Fibroblast of villous mesenchyme (primary cell): ENCODE measurements at regions not wholly inside any gene's neighbourhood (a gene's known extent, or its start where the extent isn't known, plus 50 kb on each side); places are given as distances from the start of the nearest gene placed in this dataset.
A peak's percentile ranks its signal among the peaks of the same experiment; 100 is the strongest.

Source experiments
- DNase-seq: peaks from one replicate; pipeline ENCODE4 v3.0.0-alpha.2; 2010; ENCODE audit warnings: low read depth
- H3K4me3 ChIP-seq: 2 replicates; pipeline ENCODE4 v1.5.1; 2011; ENCODE audit warnings: low read depth, mild to moderate bottlenecking, low read length
- TF ChIP-seq, protein P1 (sequence below): IDR thresholded peaks from 2 replicates; pipeline ENCODE4 v1.5.1; 2012; ENCODE audit warnings: low read depth, mild to moderate bottlenecking, low read length; ENCODE audit not compliant: insufficient read depth

DNA sequence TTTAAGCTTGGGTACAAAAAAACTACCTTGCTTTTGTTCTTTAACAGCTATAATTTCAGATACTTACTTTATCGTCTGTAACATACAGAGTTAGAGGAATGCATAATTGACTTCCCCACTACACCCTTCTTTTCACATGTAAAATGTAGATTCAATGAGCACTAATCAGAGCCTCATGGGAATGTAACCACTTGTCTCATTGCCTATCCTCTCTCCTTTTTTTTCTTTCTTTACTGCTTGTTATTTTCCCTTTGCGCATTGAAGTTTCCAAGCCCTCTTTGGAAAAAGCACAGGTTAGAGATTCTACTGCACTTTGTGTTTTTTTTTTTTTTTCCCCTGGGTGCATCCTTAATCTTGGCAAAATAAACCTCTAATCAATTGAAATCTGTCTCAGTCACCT, 965.1 kb upstream of the PABPC4L start:
- TF ChIP-seq, protein P1, sequence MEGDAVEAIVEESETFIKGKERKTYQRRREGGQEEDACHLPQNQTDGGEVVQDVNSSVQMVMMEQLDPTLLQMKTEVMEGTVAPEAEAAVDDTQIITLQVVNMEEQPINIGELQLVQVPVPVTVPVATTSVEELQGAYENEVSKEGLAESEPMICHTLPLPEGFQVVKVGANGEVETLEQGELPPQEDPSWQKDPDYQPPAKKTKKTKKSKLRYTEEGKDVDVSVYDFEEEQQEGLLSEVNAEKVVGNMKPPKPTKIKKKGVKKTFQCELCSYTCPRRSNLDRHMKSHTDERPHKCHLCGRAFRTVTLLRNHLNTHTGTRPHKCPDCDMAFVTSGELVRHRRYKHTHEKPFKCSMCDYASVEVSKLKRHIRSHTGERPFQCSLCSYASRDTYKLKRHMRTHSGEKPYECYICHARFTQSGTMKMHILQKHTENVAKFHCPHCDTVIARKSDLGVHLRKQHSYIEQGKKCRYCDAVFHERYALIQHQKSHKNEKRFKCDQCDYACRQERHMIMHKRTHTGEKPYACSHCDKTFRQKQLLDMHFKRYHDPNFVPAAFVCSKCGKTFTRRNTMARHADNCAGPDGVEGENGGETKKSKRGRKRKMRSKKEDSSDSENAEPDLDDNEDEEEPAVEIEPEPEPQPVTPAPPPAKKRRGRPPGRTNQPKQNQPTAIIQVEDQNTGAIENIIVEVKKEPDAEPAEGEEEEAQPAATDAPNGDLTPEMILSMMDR = no peak
- H3K4me3 ChIP-seq = no peak overlapping the region
- DNase-seq = no peak

DNA sequence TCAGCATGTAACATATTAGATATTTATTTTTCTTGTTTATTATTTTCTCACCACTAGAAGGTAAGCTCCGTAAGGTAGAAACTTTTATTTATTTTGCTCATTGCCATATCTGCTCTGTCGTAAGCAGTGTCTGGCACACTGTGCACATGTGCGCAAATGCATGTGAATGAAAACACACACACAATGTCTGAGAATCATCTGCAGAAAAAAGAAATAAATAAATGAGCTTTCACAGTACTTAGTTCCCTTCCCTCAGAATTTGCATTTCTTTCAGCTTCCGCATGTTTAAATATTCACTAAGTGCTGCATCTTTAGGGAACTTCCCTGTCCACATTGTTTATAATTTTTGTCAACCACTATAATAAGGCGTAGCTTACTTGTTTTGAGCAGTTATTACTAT, 963.0 kb upstream of the PABPC4L start:
- TF ChIP-seq, protein P1 = no peak
- no peak overlapping the region for H3K4me3 ChIP-seq
- no peak for DNase-seq

DNA sequence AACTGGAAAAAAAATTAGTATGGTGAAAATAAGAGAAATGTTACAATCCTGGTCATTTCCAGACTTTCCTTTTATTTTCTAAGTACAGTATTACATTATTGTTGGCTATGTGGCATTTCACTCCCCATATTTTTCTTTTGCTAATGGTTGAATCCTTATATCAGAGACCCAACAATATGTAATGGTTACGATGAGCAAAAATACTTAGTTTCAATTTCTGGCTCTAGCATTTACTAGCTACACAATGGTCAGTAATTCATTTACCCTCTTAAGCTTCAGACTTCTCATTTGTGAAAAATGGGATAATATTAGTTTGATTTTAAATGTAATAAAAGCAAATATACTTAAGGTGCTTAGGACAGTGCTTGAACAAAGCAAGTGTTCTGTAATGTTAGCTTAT, 942.9 kb upstream of the PABPC4L start:
- no peak overlapping the region for H3K4me3 ChIP-seq
- DNase-seq = no peak
- TF ChIP-seq, protein P1 = no peak

DNA sequence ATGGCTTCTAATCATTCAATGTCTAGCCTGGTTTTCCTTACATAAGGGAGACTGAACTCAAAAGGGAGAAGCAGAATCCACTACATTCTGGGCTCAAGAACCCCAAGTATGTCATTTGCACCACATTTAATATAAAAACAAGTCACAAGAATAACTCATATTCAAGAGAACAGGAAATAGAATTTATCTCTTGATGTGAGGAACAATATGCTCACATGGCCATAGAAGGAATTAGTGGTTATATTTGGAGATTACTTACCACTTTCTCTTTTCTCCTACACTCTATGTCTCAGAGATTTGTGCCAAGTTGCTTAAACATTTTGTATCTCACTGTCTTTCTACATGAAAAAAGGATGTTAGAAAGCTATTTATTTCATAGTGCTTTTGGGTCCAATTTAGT, 922.6 kb upstream of the PABPC4L start:
- TF ChIP-seq, protein P1 = no peak
- no peak overlapping the region for H3K4me3 ChIP-seq
- DNase-seq = no peak

DNA sequence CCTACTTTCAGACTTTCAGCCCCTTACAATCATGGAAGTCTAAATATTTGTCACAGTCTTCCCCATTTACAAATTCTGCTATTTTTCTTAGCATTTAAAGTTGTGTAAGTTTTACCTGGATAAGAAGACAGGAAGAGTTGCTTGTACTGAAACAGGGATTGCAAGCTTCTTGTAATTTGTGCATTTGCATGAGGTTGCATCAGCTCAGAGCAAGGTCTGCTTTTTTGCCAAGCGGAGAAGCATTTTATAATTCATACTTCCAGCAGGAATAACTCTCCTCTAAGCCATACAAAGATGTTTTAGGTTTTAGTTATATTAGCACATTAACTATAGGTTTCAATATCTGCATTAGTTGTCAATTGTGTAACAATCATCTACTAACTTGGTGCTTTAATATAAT, 922.0 kb upstream of the PABPC4L start:
- TF ChIP-seq, protein P1 = no peak
- H3K4me3 ChIP-seq = no peak overlapping the region
- DNase-seq = no peak

DNA sequence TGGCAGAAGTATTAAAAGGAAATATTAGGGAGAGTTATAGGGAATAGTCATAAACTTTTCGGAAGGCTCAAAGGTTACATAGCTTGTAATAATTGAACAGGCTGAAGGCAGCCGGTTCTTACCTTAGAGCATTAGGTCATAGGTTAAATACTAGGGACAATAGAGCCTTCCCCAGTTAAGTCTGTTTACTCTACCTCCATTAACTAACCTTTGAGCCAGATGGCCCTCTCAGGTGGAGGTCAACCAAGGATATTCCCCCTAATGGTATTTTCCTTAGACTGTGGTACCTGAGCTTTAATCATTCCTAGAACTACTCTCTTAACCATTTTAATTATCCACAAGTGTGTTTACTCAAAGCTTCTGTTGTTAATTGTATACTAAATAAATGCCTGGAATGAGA, 920.9 kb upstream of the PABPC4L start:
- TF ChIP-seq, protein P1 = no peak
- H3K4me3 ChIP-seq = no peak overlapping the region
- no peak for DNase-seq

DNA sequence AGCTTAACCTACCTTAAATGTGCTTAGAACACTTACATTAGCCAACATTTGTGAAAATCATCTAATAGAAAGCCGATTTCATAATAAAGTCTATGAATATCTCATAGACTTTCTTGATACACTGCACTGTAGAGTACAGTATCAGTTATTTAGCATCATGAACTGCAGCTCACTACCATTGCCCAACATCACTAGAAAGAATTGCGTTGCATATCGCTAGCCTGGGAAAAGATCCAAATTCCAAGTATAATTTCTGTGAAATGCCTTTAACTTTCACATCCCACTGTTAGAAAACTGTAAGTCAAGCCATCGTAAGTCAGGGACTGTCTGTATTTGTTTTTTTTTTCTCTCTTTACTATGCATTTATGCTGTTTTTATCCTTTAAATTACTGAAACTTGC, 918.6 kb upstream of the PABPC4L start:
- peak; percentile 3 for DNase-seq
- TF ChIP-seq, protein P1 = no peak
- no peak overlapping the region for H3K4me3 ChIP-seq
